ENCODE measurements at regions not wholly inside any gene's neighbourhood (a gene's known extent, or its start where the extent isn't known, plus 50 kb on each side); places are given as distances from the start of the nearest gene placed in this dataset.

DNA sequence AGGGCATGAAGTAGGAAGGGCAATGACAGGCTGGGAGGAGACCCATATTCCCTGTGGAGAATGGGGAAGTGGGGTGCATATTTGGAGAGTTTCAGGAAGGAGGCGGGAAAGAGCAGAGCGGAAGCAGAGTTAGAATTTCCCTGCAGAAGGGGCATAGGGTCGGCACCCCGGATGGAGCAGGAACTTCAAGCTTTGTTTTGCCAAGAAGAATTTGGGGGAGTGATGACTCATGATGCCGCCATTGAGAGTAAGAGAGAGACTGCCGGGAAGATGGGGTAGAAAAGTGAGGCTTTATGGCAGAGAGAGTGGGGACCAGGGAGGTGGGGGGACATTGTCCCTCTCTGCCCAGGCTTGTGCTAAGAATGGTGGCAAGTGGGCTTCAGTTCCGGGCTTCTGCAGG lies 50.3 kb upstream of the EPB41L1 start:
- Histone ChIP-seq H3K27me3 (no peaks in the 10 kb centered on the region), H3K27ac (peak overlapping the region; percentile 78 to 83 (median 82)), H3K4me3 (no peak overlapping the region), H3K4me1 (peaks cover 15 to 59% (median 29%) of the 10 kb centered on the region in 4 donors), H3K9me3 (no peaks in the 10 kb centered on the region), H3K36me3 (no peaks in the 10 kb centered on the region)
- no peak for TF ChIP-seq EP300 (IDR thresholded peaks at IDR 0.05; ENCODE audit: low read depth)
- no peak for TF ChIP-seq POLR2A (IDR thresholded peaks at IDR 0.05)
- TF ChIP-seq, protein P1, sequence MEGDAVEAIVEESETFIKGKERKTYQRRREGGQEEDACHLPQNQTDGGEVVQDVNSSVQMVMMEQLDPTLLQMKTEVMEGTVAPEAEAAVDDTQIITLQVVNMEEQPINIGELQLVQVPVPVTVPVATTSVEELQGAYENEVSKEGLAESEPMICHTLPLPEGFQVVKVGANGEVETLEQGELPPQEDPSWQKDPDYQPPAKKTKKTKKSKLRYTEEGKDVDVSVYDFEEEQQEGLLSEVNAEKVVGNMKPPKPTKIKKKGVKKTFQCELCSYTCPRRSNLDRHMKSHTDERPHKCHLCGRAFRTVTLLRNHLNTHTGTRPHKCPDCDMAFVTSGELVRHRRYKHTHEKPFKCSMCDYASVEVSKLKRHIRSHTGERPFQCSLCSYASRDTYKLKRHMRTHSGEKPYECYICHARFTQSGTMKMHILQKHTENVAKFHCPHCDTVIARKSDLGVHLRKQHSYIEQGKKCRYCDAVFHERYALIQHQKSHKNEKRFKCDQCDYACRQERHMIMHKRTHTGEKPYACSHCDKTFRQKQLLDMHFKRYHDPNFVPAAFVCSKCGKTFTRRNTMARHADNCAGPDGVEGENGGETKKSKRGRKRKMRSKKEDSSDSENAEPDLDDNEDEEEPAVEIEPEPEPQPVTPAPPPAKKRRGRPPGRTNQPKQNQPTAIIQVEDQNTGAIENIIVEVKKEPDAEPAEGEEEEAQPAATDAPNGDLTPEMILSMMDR (IDR thresholded peaks at IDR 0.05): no peak
- intact Hi-C loops (cut with DNase I; ENCODE audit: low total_unique reads) (no loop called here), in situ Hi-C loops (cut with MboI; ENCODE audit: low pct_ligation_motif_present in 1 of 4, low pct_unique_long_range_greater_than_20kb in 1 of 4, low sequenced_read_pairs in 3 of 4) (no loop called here)
- no peak for DNase-seq
- WGBS, 2 donors (ENCODE audit: low coverage in 1 of 2): 72% methylated on average over 7 of the region's 7 CpGs; no CpG with 5 or more reads in 1 of the 2 donors
